Spleen (tissue), 11 donors: ENCODE measurements at regions not wholly inside any gene's neighbourhood (a gene's known extent, or its start where the extent isn't known, plus 50 kb on each side); places are given as distances from the start of the nearest gene placed in this dataset.

Source experiments
- DNase-seq: peaks from one replicate; pipeline ENCODE4 v3.0.0-alpha.2; 2020
- H3K27ac ChIP-seq, 8 donors: fragments of 200-600 bp; sonication (generic) in 7 of 8; 1 replicate in 4 of 8; 2 replicates in 4 of 8; pipeline versions ENCODE4 v1.5.0 to v1.8.0; 2016 to 2021; ENCODE audit warnings: inconsistent platforms in 4 of 8, mild to moderate bottlenecking in 4 of 8, moderate library complexity in 1 of 8
- H3K27me3 ChIP-seq, 7 donors: fragments of 200-600 bp; sonication (generic) in 6 of 7; replicated peaks in 1 of 7; 1 replicate in 4 of 7; 2 replicates in 3 of 7; pipeline versions ENCODE4 v1.5.0 to v1.8.0; 2016 to 2021; ENCODE audit warnings: inconsistent platforms in 3 of 7, mild to moderate bottlenecking in 1 of 7
- H3K36me3 ChIP-seq, 6 donors: fragments of 200-600 bp; sonication (generic) in 5 of 6; 1 replicate in 4 of 6; 2 replicates in 2 of 6; pipeline versions ENCODE4 v1.5.0 to v1.8.0; 2016 to 2021; ENCODE audit warnings: inconsistent platforms in 2 of 6
- H3K4me1 ChIP-seq, 6 donors: fragments of 200-600 bp; sonication (generic) in 5 of 6; 1 replicate in 3 of 6; 2 replicates in 3 of 6; pipeline versions ENCODE4 v1.5.0 to v1.8.0; 2016 to 2021; ENCODE audit warnings: inconsistent platforms in 3 of 6
- H3K4me3 ChIP-seq, 8 donors: fragments of 200-600 bp; sonication (generic) in 7 of 8; 1 replicate in 4 of 8; 2 replicates in 4 of 8; pipeline versions ENCODE4 v1.5.0 to v1.8.0; 2016 to 2021; ENCODE audit warnings: inconsistent platforms in 4 of 8, mild to moderate bottlenecking in 4 of 8, moderate library complexity in 2 of 8
- H3K9me3 ChIP-seq, 8 donors: fragments of 200-600 bp; sonication (generic) in 7 of 8; 1 replicate in 4 of 8; 2 replicates in 4 of 8; pipeline versions ENCODE4 v1.5.0 to v1.8.0; 2016 to 2021; ENCODE audit warnings: inconsistent platforms in 4 of 8
- CTCF ChIP-seq, 11 experiments: fragments of 200-600 bp in 7 of 11; fragments of 450-650 bp in 4 of 11; sonication (generic) in 4 of 11; IDR thresholded peaks in 8 of 11; conservative IDR thresholded peaks in 3 of 11; 1 replicate in 7 of 11; 2 replicates in 4 of 11; pipeline versions ENCODE4 v1.4.0 to v1.8.0; 2016 to 2021; ENCODE audit warnings: antibody characterized with exemption in 11 of 11, inconsistent platforms in 4 of 11, mild to moderate bottlenecking in 1 of 11
- POLR2A ChIP-seq, 3 donors: fragments of 450-650 bp; IDR thresholded peaks; one replicate each; pipeline ENCODE4 v1.5.1; 2017; ENCODE audit warnings: antibody characterized with exemption in 3 of 3, mild to moderate bottlenecking in 1 of 3
- POLR2AphosphoS5 ChIP-seq, 3 donors: sonication (generic); formaldehyde crosslinking; IDR thresholded peaks; one replicate each; pipeline ENCODE4 v1.5.1; 2017; ENCODE audit warnings: antibody characterized with exemption in 3 of 3
- WGBS, 5 donors: extraction: QIAGEN DNeasy Blood & Tissue Kit in 3 of 5; methylation state at CpG; one replicate each; pipeline versions ENCODE4 v1.1.5 to v1.1.7; 2013 to 2018; 5-methylcytosine and 5-hydroxymethylcytosine counted together
- intact Hi-C: fragments of 100-400 bp; cut with DNase I; formaldehyde crosslinking; loops from one replicate; pipeline ENCODE4 v1.15.0; 2023; ENCODE audit warnings: low total_unique reads
- donor health status: healthy with polysubstance abuse.
- donor health status: DM: no; HTN: no; CAD: no; lungs with moderate emphysema.
- donor health status: DM: no; HTN: no; CAD: no.
- donor health status: Bipolar disorder and iron deficiency.
- donor health status: healthy.
- donor health status: DM: no; HTN: no; CAD: no.
- donor health status: DM: yes; HTN: yes; CAD: no.

- H3K4me1 ChIP-seq: peaks cover 10 to 71% (median 35%) of the 10 kb centered on the region in 6 donors
- peaks cover 0 to 38% (median 6%) of the 10 kb centered on the region in 6 donors for H3K36me3 ChIP-seq
- DNase-seq: no peak
- H3K27me3 ChIP-seq: no peaks in the 10 kb centered on the region
- H3K27ac ChIP-seq: peak overlapping the region; percentile 63 to 98 (median 94)
- intact Hi-C loops: no loop called here
- peaks cover 0 to 29% (median 16%) of the 10 kb centered on the region in 8 donors for H3K9me3 ChIP-seq
- 19 to 31% (median 21%) methylated on average over 3 of the region's 3 CpGs for WGBS, 5 donors
- peak in 1 of 3 donors; percentile 42 for TF ChIP-seq POLR2AphosphoS5 (IDR thresholded peaks at IDR 0.05)
- peak in 1 of 3 donors; percentile 28 for TF ChIP-seq POLR2A (IDR thresholded peaks at IDR 0.05)
- no peak for TF ChIP-seq CTCF (IDR thresholded peaks at IDR 0.05 in 8 of 11, conservative IDR thresholded peaks at IDR 0.05 in 3 of 11)
- peak overlapping the region; percentile 23 to 70 (median 47) for H3K4me3 ChIP-seq
Observed at GRCh38 chr6:25136854-25137253, 142.3 kb upstream of the CARMIL1 start.

- Histone ChIP-seq H3K4me3 (peak overlapping the region; percentile 44 to 70 (median 48)), H3K27ac (peak overlapping the region; percentile 92 to 98 (median 95)), H3K4me1 (peaks cover 10 to 65% (median 31%) of the 10 kb centered on the region in 6 donors), H3K27me3 (no peaks in the 10 kb centered on the region), H3K36me3 (peaks cover 0 to 32% (median 6%) of the 10 kb centered on the region in 6 donors), H3K9me3 (peaks cover 0 to 28% (median 15%) of the 10 kb centered on the region in 8 donors)
- no peak for DNase-seq
- no peak for TF ChIP-seq CTCF (IDR thresholded peaks at IDR 0.05 in 8 of 11, conservative IDR thresholded peaks at IDR 0.05 in 3 of 11)
- TF ChIP-seq POLR2AphosphoS5 (IDR thresholded peaks at IDR 0.05): peak in 1 of 3 donors; percentile 2
- TF ChIP-seq POLR2A (IDR thresholded peaks at IDR 0.05): no peak
- intact Hi-C loops: no loop called here
- 3 to 18% (median 5%) methylated on average over 7 of the region's 7 CpGs for WGBS, 5 donors
Observed at GRCh38 chr6:25137480-25137879, 141.7 kb upstream of the CARMIL1 start.

- H3K27me3 ChIP-seq: no peaks in the 10 kb centered on the region
- 3 to 9% (median 5%) methylated on average over 5 of the region's 5 CpGs for WGBS, 5 donors
- peak overlapping the region; percentile 92 to 98 (median 95) for H3K27ac ChIP-seq
- intact Hi-C loops: no loop called here
- peaks cover 0 to 28% (median 6%) of the 10 kb centered on the region in 6 donors for H3K36me3 ChIP-seq
- peaks cover 10 to 61% (median 29%) of the 10 kb centered on the region in 6 donors for H3K4me1 ChIP-seq
- no peak for TF ChIP-seq POLR2AphosphoS5 (IDR thresholded peaks at IDR 0.05)
- no peak for TF ChIP-seq CTCF (IDR thresholded peaks at IDR 0.05 in 8 of 11, conservative IDR thresholded peaks at IDR 0.05 in 3 of 11)
- no peak for TF ChIP-seq POLR2A (IDR thresholded peaks at IDR 0.05)
- H3K9me3 ChIP-seq: peaks cover 0 to 24% (median 11%) of the 10 kb centered on the region in 8 donors
- no peak for DNase-seq
- H3K4me3 ChIP-seq: peak overlapping the region; percentile 44 to 70 (median 48)
Observed at GRCh38 chr6:25137916-25138232, 141.3 kb upstream of the CARMIL1 start.

GRCh38 chr6:25138233-25138933 lies 140.8 kb upstream of the CARMIL1 start:
- Histone ChIP-seq H3K4me1 (peaks cover 10 to 56% (median 29%) of the 10 kb centered on the region in 6 donors), H3K27me3 (no peaks in the 10 kb centered on the region), H3K27ac (peak overlapping the region; percentile 92 to 98 (median 95)), H3K4me3 (peak overlapping the region; percentile 44 to 70 (median 48)), H3K9me3 (peaks cover 0 to 19% (median 7%) of the 10 kb centered on the region in 8 donors), H3K36me3 (peaks cover 0 to 23% (median 6%) of the 10 kb centered on the region in 6 donors)
- DNase-seq: peak; percentile 81
- intact Hi-C loops: no loop called here
- peak in 10 of 11 experiments; percentile 0 to 62 (median 45) for TF ChIP-seq CTCF (IDR thresholded peaks at IDR 0.05 in 8 of 11, conservative IDR thresholded peaks at IDR 0.05 in 3 of 11)
- TF ChIP-seq POLR2AphosphoS5 (IDR thresholded peaks at IDR 0.05): peak in 2 of 3 donors; percentile 46 to 97
- TF ChIP-seq POLR2A (IDR thresholded peaks at IDR 0.05): peak in 1 of 3 donors; percentile 58
- WGBS, 5 donors: 0 to 2% (median 1%) methylated on average over 7 of the region's 7 CpGs
